HG02870 (cell line): ENCODE measurements at regions not wholly inside any gene's neighbourhood (a gene's known extent, or its start where the extent isn't known, plus 50 kb on each side); places are given as distances from the start of the nearest gene placed in this dataset.
"Not testable (repeated sequence)": the region's sequence is repeated elsewhere in the genome, so short reads cannot be mapped to it uniquely, and the experiment has no call there.

Experiments
- ATAC-seq: cut with Tn5 transposase; IDR thresholded peaks from one replicate; pipeline ENCODE4 v1.9.1; 2021; ENCODE audit warnings: mild to moderate bottlenecking, moderate library complexity; ENCODE audit not compliant: unreplicated experiment

GRCh38 chr2:87631402-87631801, 116.5 kb upstream of the PLGLB2 start:
- not testable (repeated sequence) for ATAC-seq

GRCh38 chr2:87633287-87633963, 114.5 kb upstream of the PLGLB2 start:
- ATAC-seq = not testable (repeated sequence)

- not testable (repeated sequence) for ATAC-seq
Measured at GRCh38 chr2:87634106-87634505, 113.8 kb upstream of the PLGLB2 start.

DNA sequence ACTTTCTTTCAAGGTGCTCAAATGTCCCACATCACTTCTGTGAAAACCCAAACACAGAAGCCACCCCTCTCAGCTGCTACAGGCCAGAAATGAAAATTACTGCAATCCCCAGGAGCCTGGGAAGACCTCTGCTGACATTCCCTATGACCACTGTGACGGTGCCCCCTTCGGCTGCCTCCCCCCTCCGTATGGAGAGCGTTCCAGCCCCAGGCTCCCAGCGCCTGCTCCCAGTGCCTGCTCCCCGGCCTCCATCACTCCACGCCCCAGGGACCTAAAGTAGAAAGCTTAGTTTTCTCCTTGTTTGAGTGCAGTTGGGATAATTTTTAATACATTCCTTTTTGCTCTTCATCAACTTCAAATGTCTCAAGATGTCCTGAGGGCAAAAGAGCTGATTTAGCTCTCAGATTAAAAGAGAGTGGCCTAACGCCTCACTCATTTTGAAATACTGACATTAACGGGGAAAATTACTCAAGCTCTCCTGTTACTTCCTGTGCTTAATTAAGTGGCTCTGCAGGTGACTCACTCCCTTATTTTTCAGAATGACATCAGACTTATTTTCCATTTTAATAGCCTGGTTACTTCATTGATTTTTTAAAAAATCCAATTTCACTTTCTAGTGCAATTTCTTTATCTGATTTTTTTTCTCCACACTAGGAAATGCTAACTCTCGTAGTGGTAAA, 112.8 kb upstream of the PLGLB2 start:
- not testable (repeated sequence) for ATAC-seq

DNA sequence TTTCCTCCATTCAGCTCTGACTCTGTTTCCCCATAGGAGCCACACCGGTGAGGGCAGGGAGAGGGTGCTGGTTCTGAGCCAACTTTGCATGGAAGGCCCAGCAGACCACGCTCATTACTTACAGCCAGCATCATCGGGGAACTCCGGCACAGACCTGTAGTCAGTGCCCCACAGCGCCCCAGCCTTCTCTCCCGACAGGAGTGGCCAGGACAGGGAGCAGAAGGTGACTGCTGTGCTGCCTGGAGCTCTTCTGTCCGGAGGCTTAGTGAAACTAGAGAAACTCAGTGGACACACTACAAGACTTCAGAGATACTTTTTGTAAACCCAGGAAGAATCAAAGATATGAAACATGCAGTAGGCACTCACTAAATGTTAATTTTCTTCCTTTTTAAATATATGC, 111.6 kb upstream of the PLGLB2 start:
- ATAC-seq = not testable (repeated sequence)

- not testable (repeated sequence) for ATAC-seq
Measured at GRCh38 chr2:87636735-87637134, 111.2 kb upstream of the PLGLB2 start.

GRCh38 chr2:87637249-87637990, 110.5 kb upstream of the PLGLB2 start:
- ATAC-seq = not testable (repeated sequence)

DNA sequence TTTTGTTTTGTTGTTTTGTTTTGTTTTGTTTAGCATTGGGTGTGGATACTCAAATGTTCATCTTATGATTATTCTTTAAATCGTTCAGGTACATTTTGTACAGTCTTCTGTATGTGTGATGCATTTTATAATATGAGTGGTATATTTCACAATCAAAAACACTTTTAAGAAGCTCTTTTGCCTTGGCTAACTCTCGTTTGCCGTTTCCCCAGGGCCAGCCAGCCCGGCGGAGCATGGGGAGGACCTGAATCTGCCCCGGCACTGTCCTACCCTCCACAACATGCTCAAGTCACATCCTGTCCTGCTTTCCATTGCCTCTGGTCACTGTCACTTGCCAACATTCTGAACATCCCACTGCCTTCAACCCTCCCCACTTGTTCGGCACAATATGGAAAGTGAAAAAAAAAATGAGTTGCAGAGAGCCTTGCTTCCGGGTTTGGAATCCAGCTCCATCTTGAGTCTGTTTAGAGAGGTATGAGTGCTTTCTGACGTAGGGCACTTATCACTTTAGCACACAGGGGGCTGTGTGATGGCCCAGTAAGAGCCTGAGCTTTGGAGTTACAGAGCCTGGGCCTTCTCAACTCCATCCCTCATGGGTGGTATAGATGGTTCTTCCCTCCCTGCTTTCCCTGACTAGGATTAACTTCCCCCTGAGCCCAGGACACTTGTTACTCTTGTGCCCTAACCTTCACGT, 109.6 kb upstream of the PLGLB2 start:
- ATAC-seq = not testable (repeated sequence)

DNA sequence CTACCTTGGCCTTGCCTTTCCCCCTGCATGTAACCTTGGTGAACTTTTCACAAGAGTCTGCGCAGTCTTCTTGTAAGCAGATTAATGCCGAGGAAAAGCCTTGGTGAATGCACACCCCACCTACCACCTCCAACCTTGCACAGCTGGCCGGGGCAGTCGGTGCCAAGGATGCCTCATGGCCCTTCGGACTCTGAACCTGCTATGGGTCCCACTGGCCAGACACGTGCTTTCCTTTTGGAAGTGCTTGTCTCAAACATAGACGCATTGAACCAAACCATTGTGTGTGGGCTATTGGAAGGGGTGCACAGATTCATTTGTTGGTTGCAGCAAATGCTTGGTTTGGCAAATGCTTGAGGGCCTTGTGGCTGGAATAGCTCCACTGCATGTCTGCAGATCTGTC, 109.0 kb upstream of the PLGLB2 start:
- not testable (repeated sequence) for ATAC-seq

DNA sequence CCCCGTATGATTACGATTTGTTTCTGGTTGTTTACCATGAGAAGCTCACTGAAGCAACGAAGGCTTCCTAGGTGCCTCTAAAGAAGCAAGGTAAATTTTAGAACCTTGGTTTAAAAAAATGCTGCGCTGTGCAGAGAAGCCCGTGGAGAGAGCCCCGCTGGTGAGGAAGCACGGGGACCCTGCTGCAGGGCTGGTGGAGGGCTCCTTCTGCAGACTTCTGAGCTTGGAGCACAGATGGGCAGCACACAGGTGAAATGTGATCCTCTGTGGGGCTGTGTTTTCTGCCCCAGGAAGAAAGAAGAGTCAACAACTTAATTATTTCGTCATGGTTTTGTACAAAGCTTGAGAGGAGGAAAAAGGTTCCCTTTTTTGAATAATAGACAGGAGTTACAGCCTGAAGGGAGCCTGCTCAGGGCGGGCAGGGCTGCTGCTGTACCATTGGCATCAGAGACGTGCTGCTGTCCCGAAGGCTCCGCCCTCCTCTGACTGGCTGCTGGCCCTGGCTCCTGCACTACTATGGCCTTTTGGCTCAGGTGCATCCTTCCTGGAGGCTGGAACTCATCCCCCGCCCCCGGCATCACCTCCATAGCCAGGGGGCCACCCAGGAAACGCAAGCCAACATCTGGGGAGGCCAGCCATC, 108.0 kb upstream of the PLGLB2 start:
- not testable (repeated sequence) for ATAC-seq

DNA sequence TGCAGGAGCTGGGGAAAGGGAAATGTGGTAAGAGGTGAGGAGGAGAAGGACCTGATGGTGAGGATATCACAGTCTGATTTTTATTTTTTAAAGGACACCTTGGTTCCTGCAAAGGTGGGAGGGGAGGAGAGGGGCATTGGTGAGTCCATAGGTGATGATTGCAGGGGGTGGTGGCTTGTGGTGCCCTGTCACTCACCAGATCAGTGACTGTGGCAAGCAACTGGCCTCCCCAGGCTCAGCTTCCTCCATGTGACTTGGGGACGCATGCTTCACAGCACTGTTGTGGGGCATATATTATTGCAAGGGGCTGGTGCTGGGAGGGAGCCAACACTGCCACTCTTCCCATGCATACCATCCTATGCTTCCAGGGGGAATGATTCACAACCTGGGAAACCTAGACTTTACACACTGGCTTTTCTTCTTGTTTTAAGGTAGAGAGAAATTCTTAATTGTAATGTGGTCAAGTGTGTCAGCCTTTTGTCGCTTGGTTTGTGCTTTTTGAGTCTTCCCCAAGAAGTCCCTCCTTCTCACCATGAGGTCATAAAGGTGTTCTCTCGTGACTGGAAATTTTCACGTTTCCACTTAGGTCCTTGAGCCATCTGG, 106.8 kb upstream of the PLGLB2 start:
- ATAC-seq = not testable (repeated sequence)

- not testable (repeated sequence) for ATAC-seq
Measured at GRCh38 chr2:87643165-87643564, 104.7 kb upstream of the PLGLB2 start.

DNA sequence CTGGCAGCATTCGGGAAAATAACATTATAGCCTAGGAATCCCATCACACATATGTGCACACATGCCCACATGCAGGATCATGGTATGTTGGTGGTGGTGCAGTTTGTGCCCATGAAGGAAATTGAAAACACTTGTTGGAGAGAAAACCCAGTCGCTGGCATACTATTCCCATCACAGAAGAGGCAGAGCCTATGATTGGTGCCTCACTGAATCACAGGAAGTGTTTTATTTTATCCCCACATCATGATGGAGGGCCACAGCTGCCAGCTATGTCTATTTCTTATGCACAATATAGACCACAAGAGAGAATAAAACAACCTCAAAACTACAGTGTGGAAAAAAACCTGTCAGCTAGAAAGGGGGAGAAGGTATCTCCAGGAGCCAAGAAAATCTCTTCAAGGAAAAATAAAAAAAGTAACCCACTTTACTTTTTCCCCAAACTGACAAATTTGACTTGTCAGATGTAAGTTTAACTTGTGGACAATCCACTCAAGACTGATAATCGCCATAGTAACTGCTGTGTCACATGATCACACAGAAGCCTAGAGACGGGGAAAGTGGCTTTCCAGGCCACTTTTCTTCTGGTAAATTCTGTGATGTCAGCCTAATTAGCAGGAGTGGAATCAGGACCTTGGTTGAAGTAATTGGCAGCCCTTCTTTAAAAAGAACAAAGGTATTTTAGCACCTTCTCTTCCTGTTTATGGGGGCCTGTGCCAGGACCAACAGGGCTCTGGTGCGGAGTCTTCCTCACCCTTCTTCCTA, 100.0 kb upstream of the PLGLB2 start:
- ATAC-seq = not testable (repeated sequence)

- ATAC-seq = not testable (repeated sequence)
Measured at GRCh38 chr2:87648815-87649214, 99.1 kb upstream of the PLGLB2 start.

GRCh38 chr2:87649871-87650270, 98.0 kb upstream of the PLGLB2 start:
- ATAC-seq = not testable (repeated sequence)

- not testable (repeated sequence) for ATAC-seq
Measured at GRCh38 chr2:87650837-87651236, 97.0 kb upstream of the PLGLB2 start.

DNA sequence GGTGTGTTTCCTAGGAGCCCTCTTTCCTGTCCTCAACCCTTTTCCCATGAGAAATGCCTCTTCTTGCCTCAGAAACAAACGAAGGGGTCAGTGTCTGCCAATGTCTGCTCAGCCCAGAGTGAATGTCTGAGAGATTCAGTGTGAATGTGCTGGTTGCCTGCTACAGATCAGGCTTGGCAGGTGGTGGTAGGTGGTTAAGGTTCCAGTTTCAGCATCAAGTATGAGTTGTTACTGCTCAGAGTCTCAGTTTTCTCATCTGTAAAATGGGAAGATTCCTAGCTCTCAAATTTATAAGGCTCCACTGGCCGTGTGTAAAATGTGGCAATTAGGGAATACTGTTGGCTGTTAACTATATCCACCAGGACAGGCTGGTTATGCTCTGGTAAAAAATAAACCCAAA, 96.3 kb upstream of the PLGLB2 start:
- not testable (repeated sequence) for ATAC-seq

- ATAC-seq = not testable (repeated sequence)
Measured at GRCh38 chr2:87653373-87653772, 94.5 kb upstream of the PLGLB2 start.

- not testable (repeated sequence) for ATAC-seq
Measured at GRCh38 chr2:87654136-87654814, 93.6 kb upstream of the PLGLB2 start.
